NCI-H1092 (cell line): ENCODE measurements at regions not wholly inside any gene's neighbourhood (a gene's known extent, or its start where the extent isn't known, plus 50 kb on each side); places are given as distances from the start of the nearest gene placed in this dataset.
"Not testable (repeated sequence)": the region's sequence is repeated elsewhere in the genome, so short reads cannot be mapped to it uniquely, and the experiment has no call there.

Experiments
- DNase-seq: peaks from one replicate; lab custom pipeline; 2025; lab: John Stamatoyannopoulos, UW

- no peak for DNase-seq
Measured at GRCh38 chr12:115319446-115320040, 635.6 kb upstream of the TBX3 start.

- no peak for DNase-seq
Measured at GRCh38 chr12:115313929-115314328, 630.0 kb upstream of the TBX3 start.

DNA sequence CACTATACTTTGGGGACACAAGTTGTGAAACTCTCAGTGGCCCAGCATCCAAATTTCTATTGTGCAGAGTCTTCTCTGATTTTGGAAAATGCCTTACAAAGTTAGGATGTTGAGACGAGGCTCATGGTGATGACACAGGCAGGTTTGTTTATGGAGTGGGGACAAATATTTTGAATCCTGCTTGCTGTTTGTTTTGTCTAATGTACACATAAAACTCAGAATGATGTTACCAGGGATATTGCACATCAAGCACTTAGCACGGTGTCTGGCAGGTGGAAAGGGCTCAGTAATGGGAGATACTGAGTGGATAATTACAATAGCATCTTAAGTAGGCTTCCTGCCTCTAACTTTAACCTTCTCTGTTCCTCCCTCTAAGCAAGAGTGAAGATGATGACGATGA lies 628.9 kb upstream of the TBX3 start:
- DNase-seq = no peak

- no peak for DNase-seq
Measured at GRCh38 chr12:115311875-115312274, 627.9 kb upstream of the TBX3 start.

DNA sequence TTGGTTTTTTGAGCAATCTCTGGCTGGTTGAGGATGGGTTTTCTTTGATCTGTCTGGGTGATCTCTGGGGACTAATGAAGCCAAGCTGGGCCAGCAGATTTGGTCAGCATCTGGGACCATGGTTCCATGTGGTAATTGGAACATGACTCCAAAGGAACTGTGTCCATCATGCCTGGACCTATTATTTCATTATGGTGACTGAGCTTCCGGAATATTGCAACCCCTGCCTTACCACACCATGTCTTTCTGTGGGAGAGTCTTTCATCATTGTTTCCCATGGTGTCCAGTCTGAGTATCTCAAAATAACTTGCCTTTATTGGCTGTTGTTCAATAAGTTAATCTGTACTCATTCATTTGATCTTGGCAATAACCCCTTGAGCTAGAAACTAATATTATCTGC lies 624.9 kb upstream of the TBX3 start:
- DNase-seq = no peak

- DNase-seq = no peak
Measured at GRCh38 chr12:115306380-115306779, 622.4 kb upstream of the TBX3 start.

GRCh38 chr12:115305867-115306266 lies 621.9 kb upstream of the TBX3 start:
- DNase-seq = no peak

DNA sequence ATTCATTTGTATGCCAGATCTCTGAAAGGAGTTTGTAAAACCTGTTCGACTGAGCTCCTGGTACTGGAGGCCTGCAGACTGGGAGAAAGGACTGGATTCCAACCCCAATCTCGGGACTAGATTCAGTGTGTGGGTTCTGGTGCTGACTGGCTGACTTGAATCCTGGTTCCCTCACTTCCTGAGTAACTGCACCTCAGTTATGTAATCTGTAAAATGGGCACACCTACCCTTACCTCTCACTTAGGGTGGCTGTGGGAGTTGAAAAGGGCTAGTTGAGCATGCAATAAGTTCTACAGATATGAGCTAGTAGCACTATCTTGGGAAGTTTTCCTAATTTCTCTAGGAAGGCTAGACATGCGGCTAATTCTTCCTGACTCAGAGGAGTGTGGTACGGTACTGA lies 621.3 kb upstream of the TBX3 start:
- no peak for DNase-seq

DNA sequence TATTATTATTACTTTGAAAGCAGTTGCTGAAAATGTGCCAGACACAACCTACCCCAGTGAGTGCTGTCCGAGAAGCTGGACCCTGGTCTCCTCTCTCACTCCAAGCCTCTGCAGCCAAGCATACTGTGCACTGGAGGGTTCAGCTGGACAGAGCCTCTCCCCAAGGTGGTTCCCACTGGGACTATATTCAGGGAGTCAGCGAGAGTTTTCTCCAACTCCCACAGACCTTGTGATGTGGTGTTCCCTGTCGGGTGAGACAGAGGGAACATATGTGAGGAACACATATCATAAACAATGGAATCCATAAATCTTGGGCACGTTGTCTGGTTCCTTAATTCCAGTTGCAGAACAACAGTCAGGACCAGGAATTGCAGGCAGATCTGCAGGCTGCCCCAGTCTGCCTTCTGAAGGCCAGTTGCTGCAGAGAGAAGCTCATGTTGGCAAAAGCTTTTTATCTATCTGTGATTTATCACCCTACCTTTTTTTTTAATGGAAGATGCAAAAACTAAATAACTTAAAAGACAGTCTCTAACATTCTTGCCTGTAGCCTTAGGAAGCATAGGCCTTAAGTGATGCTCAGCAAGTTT lies 619.8 kb upstream of the TBX3 start:
- no peak for DNase-seq

GRCh38 chr12:115297445-115297844 lies 613.5 kb upstream of the TBX3 start:
- no peak for DNase-seq

- no peak for DNase-seq
Measured at GRCh38 chr12:115296613-115297198, 612.7 kb upstream of the TBX3 start.

GRCh38 chr12:115295886-115296285 lies 611.9 kb upstream of the TBX3 start:
- DNase-seq = no peak

GRCh38 chr12:115294453-115295133 lies 610.6 kb upstream of the TBX3 start:
- DNase-seq = no peak

GRCh38 chr12:115285429-115285828 lies 601.5 kb upstream of the TBX3 start:
- not testable (repeated sequence) for DNase-seq

- DNase-seq = no peak
Measured at GRCh38 chr12:115273456-115273855, 589.5 kb upstream of the TBX3 start.

DNA sequence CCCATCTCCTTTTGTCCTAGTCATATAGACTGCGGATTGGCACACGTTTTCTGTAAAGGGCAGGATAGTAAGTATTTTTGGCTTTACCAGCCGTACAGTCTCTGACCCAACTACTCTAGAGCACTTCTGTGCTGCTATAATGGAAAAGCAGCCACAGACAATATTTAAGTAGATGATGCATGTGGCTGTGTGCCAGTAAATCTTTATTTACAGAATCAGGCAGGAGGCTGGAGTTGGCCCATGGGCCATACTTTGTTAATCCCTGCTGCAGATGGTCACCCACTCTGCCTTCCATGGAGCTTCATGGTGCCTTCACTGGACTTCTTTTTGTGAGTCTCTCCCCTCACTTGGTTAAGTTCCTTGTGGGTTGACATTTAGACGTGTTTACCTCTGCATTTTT lies 584.5 kb upstream of the TBX3 start:
- no peak for DNase-seq

GRCh38 chr12:115267891-115268290 lies 583.9 kb upstream of the TBX3 start:
- DNase-seq = no peak

DNA sequence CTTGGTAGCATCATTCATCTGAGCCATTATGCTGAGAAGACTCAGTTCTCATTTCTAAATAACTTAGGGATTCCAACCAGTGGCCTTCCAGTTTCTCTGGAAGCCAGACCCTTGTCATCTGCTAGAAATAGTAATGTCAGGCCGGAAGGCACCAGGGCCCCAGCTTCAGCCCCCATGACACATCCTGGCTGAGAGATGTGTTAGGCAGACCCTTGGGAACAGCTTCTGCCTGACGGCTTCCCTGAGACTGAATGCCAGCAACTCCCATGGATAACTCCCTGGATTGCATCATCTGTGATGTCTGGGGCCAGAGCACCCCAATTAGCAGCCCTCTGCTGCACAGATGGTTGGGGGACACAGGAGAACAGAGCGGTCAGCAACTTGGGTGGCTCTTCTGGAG lies 583.5 kb upstream of the TBX3 start:
- no peak for DNase-seq

GRCh38 chr12:115264605-115265004 lies 580.6 kb upstream of the TBX3 start:
- no peak for DNase-seq

GRCh38 chr12:115261691-115262398 lies 577.9 kb upstream of the TBX3 start:
- DNase-seq = no peak

GRCh38 chr12:115260762-115261675 lies 577.0 kb upstream of the TBX3 start:
- no peak for DNase-seq
